H1 (cell line): ENCODE measurements at regions not wholly inside any gene's neighbourhood (a gene's known extent, or its start where the extent isn't known, plus 50 kb on each side); places are given as distances from the start of the nearest gene placed in this dataset.

Experiments
- CTCF ChIA-PET: fragments of 300-600 bp; sonication (Branson Sonifier 250); formaldehyde crosslinking; loops from one replicate; lab custom pipeline; 2021; ENCODE audit not compliant: partially characterized antibody; lab: Charles Lee
- POLR2A ChIA-PET: fragments of 300-600 bp; sonication (Branson Sonifier 250); formaldehyde crosslinking; loops from one replicate; lab custom pipeline; 2021; ENCODE audit warnings: inconsistent platforms; ENCODE audit not compliant: partially characterized antibody; lab: Charles Lee
- DNase-seq, 2 experiments: peaks; one replicate each; pipeline versions ENCODE4 v3.0.0 to v3.0.0-alpha.2; 2010 to 2022; ENCODE audit warnings: low spot score in 2 of 2, low read depth in 1 of 2, mixed read lengths in 1 of 2
- FAIRE-seq: peaks from 2 replicates; lab custom pipeline; 2011; peaks lifted over from hg19 to GRCh38; lab: Jason Lieb, UNC
- H2AFZ ChIP-seq: 2 replicates; pipeline ENCODE4 v1.8.1; 2012; ENCODE audit warnings: low read length, inconsistent platforms
- H2AK5ac ChIP-seq: 2 replicates; pipeline ENCODE4 v1.6.1; 2013; ENCODE audit warnings: low read depth, low read length
- H2BK120ac ChIP-seq: replicated peaks from 2 replicates; pipeline ENCODE3; 2013; ENCODE audit warnings: low read depth, low read length, inconsistent platforms
- H2BK12ac ChIP-seq: 2 replicates; pipeline ENCODE4 v1.6.1; 2013; ENCODE audit warnings: low read depth, low read length
- H2BK15ac ChIP-seq: 2 replicates; pipeline ENCODE4 v1.6.1; 2013; ENCODE audit warnings: low read length
- H2BK20ac ChIP-seq: 2 replicates; pipeline ENCODE4 v1.6.1; 2013; ENCODE audit warnings: low read length
- H2BK5ac ChIP-seq: 2 replicates; pipeline ENCODE4 v1.6.1; 2013; ENCODE audit warnings: low read depth, low read length
- H3K14ac ChIP-seq: 2 replicates; pipeline ENCODE4 v1.6.1; 2013; ENCODE audit warnings: inconsistent platforms; ENCODE audit not compliant: insufficient read length
- H3K18ac ChIP-seq: 2 replicates; pipeline ENCODE4 v1.6.1; 2013; ENCODE audit warnings: low read length; ENCODE audit errors: extremely low read depth
- H3K23ac ChIP-seq: 2 replicates; pipeline ENCODE4 v1.6.1; 2013; ENCODE audit warnings: inconsistent platforms; ENCODE audit not compliant: insufficient read length
- H3K23me2 ChIP-seq: 2 replicates; pipeline ENCODE4 v1.6.1; 2013; ENCODE audit warnings: low read depth, low read length
- H3K27ac ChIP-seq: 2 replicates; pipeline ENCODE4 v1.6.1; 2011; ENCODE audit warnings: low read depth, low read length, inconsistent platforms
- H3K27me3 ChIP-seq, 4 experiments: replicated peaks in 1 of 4; 1 replicate in 1 of 4; 2 replicates in 3 of 4; pipeline versions ENCODE4 v1.6.1 to v1.8.1; 2011 to 2013; ENCODE audit warnings: low read length in 3 of 4, mild to moderate bottlenecking in 3 of 4, inconsistent platforms in 2 of 4, mixed read lengths in 2 of 4, moderate library complexity in 1 of 4; ENCODE audit not compliant: control insufficient read depth in 3 of 4, insufficient read depth in 3 of 4; ENCODE audit errors: extremely low read depth in 1 of 4
- H3K36me3 ChIP-seq, 4 experiments: 2 replicates each; pipeline versions ENCODE4 v1.6.1 to v1.8.1; 2011 to 2013; ENCODE audit warnings: mild to moderate bottlenecking in 4 of 4, low read length in 3 of 4, moderate library complexity in 2 of 4, control low read depth in 1 of 4, inconsistent platforms in 1 of 4; ENCODE audit not compliant: insufficient read depth in 4 of 4, control insufficient read depth in 2 of 4
- H3K4ac ChIP-seq: replicated peaks from 2 replicates; pipeline ENCODE3; 2013; ENCODE audit warnings: low read length, low read depth, mixed read lengths, inconsistent platforms; ENCODE audit not compliant: insufficient read length
- H3K4me1 ChIP-seq, 4 experiments: replicated peaks in 1 of 4; 1 replicate in 1 of 4; 2 replicates in 3 of 4; pipeline versions ENCODE4 v1.6.1 to v1.8.1; 2011 to 2013; ENCODE audit warnings: low read length in 3 of 4, inconsistent platforms in 2 of 4, mixed read lengths in 1 of 4; ENCODE audit not compliant: insufficient read depth in 4 of 4, control insufficient read depth in 3 of 4
- H3K4me2 ChIP-seq, 2 experiments: 2 replicates each; pipeline versions ENCODE4 v1.6.1 to v1.8.1; 2011 to 2013; ENCODE audit warnings: low read depth in 2 of 2, low read length in 2 of 2, control low read depth in 1 of 2, inconsistent platforms in 1 of 2, mild to moderate bottlenecking in 1 of 2; ENCODE audit not compliant: insufficient read depth in 1 of 2
- H3K4me3 ChIP-seq, 4 experiments: fragments of 200-600, 300-600 bp in 1 of 4; sonication (generic), shearing (Covaris generic), sonication (Bioruptor Twin) in 1 of 4; 2 replicates each; pipeline versions ENCODE4 v1.5.1 to v1.8.1; 2011 to 2016; ENCODE audit warnings: low read length in 4 of 4, low read depth in 3 of 4, control low read depth in 2 of 4, inconsistent platforms in 2 of 4, mild to moderate bottlenecking in 2 of 4, mixed read lengths in 1 of 4, moderate library complexity in 1 of 4; ENCODE audit not compliant: insufficient read depth in 2 of 4; ENCODE audit errors: extremely low read depth in 1 of 4
- H3K56ac ChIP-seq: replicated peaks from 2 replicates; pipeline ENCODE3; 2013; ENCODE audit warnings: low read depth, mild to moderate bottlenecking, mixed read lengths, low read length, inconsistent platforms; ENCODE audit not compliant: insufficient read length
- H3K79me1 ChIP-seq: 2 replicates; pipeline ENCODE4 v1.6.1; 2013; ENCODE audit warnings: low read depth, low read length, control low read depth
- H3K79me2 ChIP-seq, 2 experiments: 2 replicates each; pipeline versions ENCODE4 v1.6.1 to v1.8.1; 2012 to 2013; ENCODE audit warnings: low read length in 2 of 2, mild to moderate bottlenecking in 2 of 2, inconsistent platforms in 1 of 2; ENCODE audit not compliant: insufficient read depth in 2 of 2, control insufficient read depth in 1 of 2
- H3K9ac ChIP-seq, 4 experiments: replicated peaks in 1 of 4; 1 replicate in 1 of 4; 2 replicates in 3 of 4; pipeline versions ENCODE4 v1.6.1 to v1.8.1; 2011 to 2013; ENCODE audit warnings: low read depth in 3 of 4, low read length in 3 of 4, control low read depth in 2 of 4, mild to moderate bottlenecking in 2 of 4, moderate library complexity in 2 of 4, inconsistent platforms in 1 of 4; ENCODE audit errors: extremely low read depth in 1 of 4
- H3K9me3 ChIP-seq, 2 experiments: 2 replicates each; pipeline versions ENCODE4 v1.6.1 to v1.8.1; 2012 to 2013; ENCODE audit warnings: mild to moderate bottlenecking in 2 of 2, moderate library complexity in 2 of 2, control low read depth in 1 of 2, inconsistent platforms in 1 of 2, low read depth in 1 of 2, low read length in 1 of 2, mixed read lengths in 1 of 2; ENCODE audit not compliant: insufficient read depth in 2 of 2
- H4K20me1 ChIP-seq, 2 experiments: replicated peaks in 1 of 2; 2 replicates each; pipeline versions ENCODE3 to v1.8.1; 2011 to 2013; ENCODE audit warnings: inconsistent platforms in 2 of 2, low read length in 2 of 2, mild to moderate bottlenecking in 1 of 2; ENCODE audit not compliant: insufficient read depth in 2 of 2, control insufficient read depth in 1 of 2
- H4K5ac ChIP-seq: 2 replicates; pipeline ENCODE4 v1.6.1; 2013; ENCODE audit warnings: low read length, low read depth, mixed read lengths, inconsistent platforms; ENCODE audit not compliant: insufficient read length
- H4K8ac ChIP-seq: 2 replicates; pipeline ENCODE4 v1.8.0; 2013; ENCODE audit warnings: mild to moderate bottlenecking, moderate library complexity, low read length, inconsistent platforms; ENCODE audit not compliant: insufficient read depth; ENCODE audit errors: extremely low read depth
- H4K91ac ChIP-seq: replicated peaks from 2 replicates; pipeline ENCODE3; 2013; ENCODE audit warnings: low read length, mixed read lengths, inconsistent platforms; ENCODE audit not compliant: insufficient read length
- CBX5 ChIP-seq: fragments of 300-800, 300-1000 bp; sonication (generic); IDR thresholded peaks from 2 replicates; pipeline ENCODE4 v1.7.1; 2016; ENCODE audit warnings: antibody characterized with exemption, low read length, low read depth
- CHD1 ChIP-seq: IDR thresholded peaks from 2 replicates; pipeline ENCODE4 v1.6.1; 2012; ENCODE audit warnings: low read depth, low read length, improper control_type of control experiment
- KDM5A ChIP-seq: fragments of 200-600 bp; IDR thresholded peaks from 2 replicates; pipeline ENCODE4 v1.7.1; 2012; ENCODE audit warnings: mild to moderate bottlenecking, low read length, inconsistent platforms, mixed read lengths
- MAX ChIP-seq: IDR thresholded peaks from 2 replicates; pipeline ENCODE4 v1.6.1; 2012; ENCODE audit warnings: inconsistent platforms
- POLR2A ChIP-seq, 2 experiments: IDR thresholded peaks; 1 replicate in 1 of 2; 2 replicates in 1 of 2; pipeline ENCODE4 v1.6.1; 2011; ENCODE audit warnings: low read depth in 2 of 2, low read length in 2 of 2, mild to moderate bottlenecking in 2 of 2; ENCODE audit errors: control extremely low read depth in 1 of 2
- RAD21 ChIP-seq, 2 experiments: IDR thresholded peaks in 1 of 2; conservative IDR thresholded peaks in 1 of 2; 2 replicates each; pipeline ENCODE4 v1.6.1; 2011; ENCODE audit warnings: low read depth in 2 of 2, low read length in 2 of 2, improper control_type of control experiment in 1 of 2, inconsistent platforms in 1 of 2, mild to moderate bottlenecking in 1 of 2, moderate library complexity in 1 of 2
- SP2 ChIP-seq: IDR thresholded peaks from 2 replicates; pipeline ENCODE4 v1.6.1; 2012; ENCODE audit warnings: mild to moderate bottlenecking, low read length, inconsistent platforms
- SUZ12 ChIP-seq: fragments of 200-600 bp; sonication (generic); IDR thresholded peaks from 2 replicates; pipeline ENCODE4 v1.6.1; 2012; ENCODE audit warnings: mild to moderate bottlenecking, inconsistent platforms, low read length, moderate library complexity, mixed read lengths
- TAF1 ChIP-seq: IDR thresholded peaks from 2 replicates; pipeline ENCODE4 v1.6.1; 2011; ENCODE audit warnings: mild to moderate bottlenecking, low read depth, low read length
- WGBS, 2 experiments: shearing (Covaris generic) in 1 of 2; methylation state at CpG; one replicate each; pipeline versions ENCODE4 v1.1.6 to v1.1.7; 2013 to 2015; ENCODE audit warnings: low lambda C conversion rate in 2 of 2, mixed read lengths in 2 of 2, inconsistent platforms in 1 of 2, low coverage in 1 of 2, missing lambda C conversion rate in 1 of 2; ENCODE audit not compliant: insufficient replicate concordance in 2 of 2, insufficient coverage in 1 of 2, insufficient read length in 1 of 2; ENCODE audit errors: extremely low coverage in 1 of 2, missing lambda C conversion rate in 1 of 2; 5-methylcytosine and 5-hydroxymethylcytosine counted together

DNA sequence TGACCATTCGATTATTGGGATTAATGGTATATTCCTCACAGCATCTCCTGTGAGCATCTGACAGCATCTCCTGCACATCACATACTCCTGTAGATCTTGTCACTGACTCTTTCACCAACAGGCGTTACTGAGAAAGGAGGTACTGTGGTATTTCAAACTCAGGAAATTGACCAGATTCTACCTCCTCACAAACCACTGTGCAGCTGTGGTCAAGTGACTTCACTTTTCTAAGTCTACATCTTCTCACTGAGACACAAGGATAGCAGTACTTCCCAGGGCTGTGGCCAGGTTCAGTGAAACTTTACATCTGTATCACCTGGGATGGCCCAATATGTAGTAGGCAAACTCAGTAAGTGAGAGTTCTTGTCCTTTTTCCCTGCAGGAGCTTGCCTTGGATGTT is 332.3 kb upstream of the ADAMTSL1 start:
- no peaks in the 10 kb centered on the region for H3K27me3 ChIP-seq
- H2AFZ ChIP-seq = no peak overlapping the region
- H3K23me2 ChIP-seq = no peaks in the 10 kb centered on the region
- no peak overlapping the region for H3K9ac ChIP-seq
- H3K23ac ChIP-seq = no peak overlapping the region
- no peak overlapping the region for H2BK15ac ChIP-seq
- POLR2A ChIA-PET = no interaction called here
- no peak overlapping the region for H3K14ac ChIP-seq
- FAIRE-seq (no peak), DNase-seq (no peak)
- no peak overlapping the region for H3K4me2 ChIP-seq
- no peaks in the 10 kb centered on the region for H4K20me1 ChIP-seq
- no peak overlapping the region for H2BK12ac ChIP-seq
- no peak overlapping the region for H4K91ac ChIP-seq
- CTCF ChIA-PET = interaction anchor here (1.4 to 4.6 kb wide), 11 partner anchors 9 to 330 kb away, joined by 3 to 31 read pairs (median 7); no protein-coding TSS in a partner anchor
- no peak overlapping the region for H3K4me3 ChIP-seq
- no peak overlapping the region for H4K8ac ChIP-seq
- H2BK5ac ChIP-seq = no peak overlapping the region
- no peak overlapping the region for H3K18ac ChIP-seq
- H2BK120ac ChIP-seq = no peak overlapping the region
- H3K4ac ChIP-seq = no peak overlapping the region
- H3K36me3 ChIP-seq = no peaks in the 10 kb centered on the region
- H4K5ac ChIP-seq = no peak overlapping the region
- no peak overlapping the region for H2BK20ac ChIP-seq
- no peaks in the 10 kb centered on the region for H3K9me3 ChIP-seq
- no peaks in the 10 kb centered on the region for H3K79me2 ChIP-seq
- no peak for TF ChIP-seq CBX5
- no peak for TF ChIP-seq POLR2A (IDR thresholded peaks at IDR 0.05; ENCODE audit: control extremely low read depth in 1 of 2, low read depth in 2 of 2, low read length in 2 of 2)
- TF ChIP-seq RAD21 (IDR thresholded peaks at IDR 0.05 in 1 of 2, conservative IDR thresholded peaks at IDR 0.05 in 1 of 2; ENCODE audit: low read depth in 2 of 2, low read length in 2 of 2) = no peak
- no peak for TF ChIP-seq CHD1
- no peak for TF ChIP-seq SP2
- TF ChIP-seq SUZ12 = no peak
- no peak for TF ChIP-seq TAF1
- TF ChIP-seq MAX = no peak
- no peak for TF ChIP-seq KDM5A
- H2AK5ac ChIP-seq = no peak overlapping the region
- H3K27ac ChIP-seq = no peak overlapping the region
- no peaks in the 10 kb centered on the region for H3K79me1 ChIP-seq
- no peaks in the 10 kb centered on the region for H3K4me1 ChIP-seq
- WGBS, 2 experiments = 94% methylated on average over 2 of the region's 2 CpGs; no CpG with 5 or more reads in 1 of the 2 experiments
- H3K56ac ChIP-seq = no peak overlapping the region
